Activated naive CD4-positive, alpha-beta T cell treated with anti-CD3 and anti-CD28 coated beads, Interleukin-2, amount 50 U/mL, for 72 hours (primary cell): ENCODE measurements at regions not wholly inside any gene's neighbourhood (a gene's known extent, or its start where the extent isn't known, plus 50 kb on each side); places are given as distances from the start of the nearest gene placed in this dataset.

ENCODE experiments used
- ATAC-seq, 2 donors: fragments of 150-1000 bp; cut with Tn5 transposase; 2 replicates each; pipeline ENCODE4 v1.10.0; 2021; ENCODE audit warnings: mild to moderate bottlenecking in 2 of 2, moderate library complexity in 2 of 2
- DNase-seq, 2 donors: peaks; one replicate each; pipeline ENCODE4 v3.0.0; 2021 to 2022; ENCODE audit warnings: low spot score in 2 of 2
- H3K27ac Mint-ChIP-seq, 2 donors: one replicate each; pipeline ENCODE4 v1.8.0; 2022; ENCODE audit warnings: mild to moderate bottlenecking in 2 of 2, mixed read lengths in 2 of 2
- H3K36me3 Mint-ChIP-seq, 2 donors: one replicate each; pipeline ENCODE4 v1.8.0; 2022; ENCODE audit warnings: mixed read lengths in 2 of 2
- H3K9me3 Mint-ChIP-seq, 2 donors: one replicate each; pipeline ENCODE4 v1.8.0; 2022; ENCODE audit warnings: mixed read lengths in 2 of 2

GRCh38 chr17:72358465-72358864 lies 237.6 kb downstream of the SOX9 start:
- peaks cover 0 to 5% of the 10 kb centered on the region in 2 donors for H3K9me3 Mint-ChIP-seq
- H3K36me3 Mint-ChIP-seq, result no peaks in the 10 kb centered on the region
- DNase-seq (no peak), ATAC-seq (no peak)
- no peak overlapping the region for H3K27ac Mint-ChIP-seq

GRCh38 chr17:72359274-72359673 lies 238.5 kb downstream of the SOX9 start:
- H3K9me3 Mint-ChIP-seq, result peaks cover 0 to 3% of the 10 kb centered on the region in 2 donors
- ATAC-seq (no peak), DNase-seq (no peak)
- no peak overlapping the region for H3K27ac Mint-ChIP-seq
- no peaks in the 10 kb centered on the region for H3K36me3 Mint-ChIP-seq

GRCh38 chr17:72359811-72360210 lies 239.0 kb downstream of the SOX9 start:
- no peaks in the 10 kb centered on the region for H3K36me3 Mint-ChIP-seq
- ATAC-seq (no peak), DNase-seq (no peak)
- peaks cover 0 to 3% of the 10 kb centered on the region in 2 donors for H3K9me3 Mint-ChIP-seq
- H3K27ac Mint-ChIP-seq, result no peak overlapping the region

DNA sequence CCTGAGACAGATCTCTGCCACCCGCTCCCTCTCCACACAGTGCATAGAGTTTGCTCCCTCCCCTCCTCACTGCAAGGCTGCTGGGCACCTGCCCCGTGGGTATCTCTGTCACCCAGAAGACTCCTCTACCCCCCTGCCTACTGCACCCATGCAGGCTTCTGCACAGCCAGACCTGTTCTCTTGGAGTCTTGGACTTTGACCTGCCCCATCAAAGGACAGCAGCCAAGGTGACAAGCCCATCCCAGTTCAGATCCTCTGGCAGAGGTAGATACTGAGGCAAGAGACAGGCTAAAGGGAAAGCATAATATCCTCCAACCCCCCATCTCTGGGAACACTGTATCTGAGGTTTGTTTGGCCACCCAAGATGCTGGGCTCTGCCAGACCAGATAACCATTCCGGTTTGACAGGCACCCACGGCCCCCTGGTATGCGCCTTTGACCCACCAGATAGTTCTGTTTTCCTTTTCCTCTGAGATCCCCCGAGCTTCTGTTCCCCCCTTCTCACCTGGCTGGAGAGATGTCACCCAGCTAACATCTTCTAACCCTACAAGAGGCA lies 239.6 kb downstream of the SOX9 start:
- Mint-ChIP-seq H3K9me3 (peaks cover 0 to 3% of the 10 kb centered on the region in 2 donors), H3K27ac (no peak overlapping the region), H3K36me3 (no peaks in the 10 kb centered on the region)
- DNase-seq, result no peak
- no peak for ATAC-seq

GRCh38 chr17:72361892-72362291 lies 241.1 kb downstream of the SOX9 start:
- no peaks in the 10 kb centered on the region for H3K36me3 Mint-ChIP-seq
- DNase-seq (no peak), ATAC-seq (no peak)
- H3K9me3 Mint-ChIP-seq, result peaks cover 0 to 3% of the 10 kb centered on the region in 2 donors
- no peak overlapping the region for H3K27ac Mint-ChIP-seq

DNA sequence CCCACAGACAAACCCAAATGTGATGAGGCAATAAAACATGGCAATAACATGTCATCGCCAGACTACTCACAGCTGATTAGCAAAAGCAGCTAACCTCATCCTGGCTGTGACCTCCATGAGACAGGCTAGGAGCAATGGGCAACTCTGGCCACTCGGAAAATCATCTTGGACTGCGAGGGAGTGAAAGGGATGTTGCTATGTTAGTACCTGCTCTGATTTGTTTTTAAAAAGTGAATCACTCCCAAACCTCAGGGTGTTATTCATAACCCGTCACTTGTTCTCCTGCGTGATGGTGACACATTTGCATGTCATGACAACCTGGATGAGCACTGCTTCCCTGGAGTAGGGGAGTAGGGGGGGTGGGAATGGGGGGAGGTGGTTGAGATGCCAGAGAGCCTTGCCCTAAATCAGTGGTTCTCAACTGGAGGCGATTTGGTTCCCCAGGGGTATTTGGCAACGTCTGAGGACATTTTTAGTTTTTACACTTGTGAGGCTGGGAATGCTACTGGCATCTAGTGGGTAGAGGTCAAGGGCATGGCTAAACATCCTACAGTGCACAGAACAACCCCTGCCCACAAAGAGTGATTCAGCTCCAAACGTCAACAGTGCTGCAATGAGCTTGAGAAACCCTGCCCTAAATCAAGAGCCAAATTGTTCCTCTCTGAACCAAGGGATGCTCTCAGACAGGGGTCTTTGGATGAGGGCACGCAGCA lies 241.7 kb downstream of the SOX9 start:
- DNase-seq, result no peak
- Mint-ChIP-seq H3K9me3 (peaks cover 0 to 3% of the 10 kb centered on the region in 2 donors), H3K36me3 (no peaks in the 10 kb centered on the region), H3K27ac (no peak overlapping the region)
- no peak for ATAC-seq

GRCh38 chr17:72363089-72363610 lies 242.3 kb downstream of the SOX9 start:
- ATAC-seq (no peak), DNase-seq (no peak)
- Mint-ChIP-seq H3K36me3 (no peaks in the 10 kb centered on the region), H3K9me3 (peaks cover 0 to 3% of the 10 kb centered on the region in 2 donors), H3K27ac (no peak overlapping the region)

GRCh38 chr17:72365857-72366414 lies 245.1 kb downstream of the SOX9 start:
- ATAC-seq (no peak), DNase-seq (no peak)
- H3K36me3 Mint-ChIP-seq, result no peaks in the 10 kb centered on the region
- H3K9me3 Mint-ChIP-seq, result peaks cover 0 to 3% of the 10 kb centered on the region in 2 donors
- no peak overlapping the region for H3K27ac Mint-ChIP-seq

GRCh38 chr17:72366626-72367025 lies 245.8 kb downstream of the SOX9 start:
- ATAC-seq (no peak), DNase-seq (no peak)
- no peaks in the 10 kb centered on the region for H3K36me3 Mint-ChIP-seq
- H3K27ac Mint-ChIP-seq, result no peak overlapping the region
- peaks cover 0 to 3% of the 10 kb centered on the region in 2 donors for H3K9me3 Mint-ChIP-seq

GRCh38 chr17:72368191-72368590 lies 247.4 kb downstream of the SOX9 start:
- DNase-seq, result no peak
- H3K36me3 Mint-ChIP-seq, result no peaks in the 10 kb centered on the region
- H3K27ac Mint-ChIP-seq, result no peak overlapping the region
- no peak for ATAC-seq
- no peaks in the 10 kb centered on the region for H3K9me3 Mint-ChIP-seq

DNA sequence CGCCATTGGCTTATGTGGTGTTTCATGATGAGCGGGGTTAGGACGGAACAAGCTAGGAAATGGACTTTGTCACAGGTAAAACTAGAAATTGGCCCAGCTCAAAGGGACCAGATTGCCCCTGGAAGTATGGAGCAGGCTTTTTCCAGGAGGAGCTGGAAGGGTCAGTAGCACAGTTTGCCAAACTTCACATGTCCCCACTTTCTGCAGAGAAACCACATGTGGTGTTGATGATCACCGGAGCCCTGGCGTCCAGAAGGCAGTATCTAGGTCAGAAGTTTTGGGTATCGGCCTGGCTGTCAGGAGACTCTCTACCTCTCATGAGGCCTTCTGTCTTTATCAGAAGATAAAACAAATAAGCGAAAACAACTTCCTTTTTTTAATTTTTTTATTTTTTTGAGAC lies 248.5 kb downstream of the SOX9 start:
- DNase-seq (no peak), ATAC-seq (no peak)
- H3K9me3 Mint-ChIP-seq, result no peaks in the 10 kb centered on the region
- H3K27ac Mint-ChIP-seq, result no peak overlapping the region
- H3K36me3 Mint-ChIP-seq, result no peaks in the 10 kb centered on the region

GRCh38 chr17:72370819-72371218 lies 250.0 kb downstream of the SOX9 start:
- DNase-seq, result no peak
- Mint-ChIP-seq H3K36me3 (no peaks in the 10 kb centered on the region), H3K9me3 (no peaks in the 10 kb centered on the region), H3K27ac (no peak overlapping the region)
- no peak for ATAC-seq

GRCh38 chr17:72372185-72372584 lies 251.4 kb downstream of the SOX9 start:
- ATAC-seq (no peak), DNase-seq (no peak)
- Mint-ChIP-seq H3K27ac (no peak overlapping the region), H3K9me3 (no peaks in the 10 kb centered on the region), H3K36me3 (no peaks in the 10 kb centered on the region)

DNA sequence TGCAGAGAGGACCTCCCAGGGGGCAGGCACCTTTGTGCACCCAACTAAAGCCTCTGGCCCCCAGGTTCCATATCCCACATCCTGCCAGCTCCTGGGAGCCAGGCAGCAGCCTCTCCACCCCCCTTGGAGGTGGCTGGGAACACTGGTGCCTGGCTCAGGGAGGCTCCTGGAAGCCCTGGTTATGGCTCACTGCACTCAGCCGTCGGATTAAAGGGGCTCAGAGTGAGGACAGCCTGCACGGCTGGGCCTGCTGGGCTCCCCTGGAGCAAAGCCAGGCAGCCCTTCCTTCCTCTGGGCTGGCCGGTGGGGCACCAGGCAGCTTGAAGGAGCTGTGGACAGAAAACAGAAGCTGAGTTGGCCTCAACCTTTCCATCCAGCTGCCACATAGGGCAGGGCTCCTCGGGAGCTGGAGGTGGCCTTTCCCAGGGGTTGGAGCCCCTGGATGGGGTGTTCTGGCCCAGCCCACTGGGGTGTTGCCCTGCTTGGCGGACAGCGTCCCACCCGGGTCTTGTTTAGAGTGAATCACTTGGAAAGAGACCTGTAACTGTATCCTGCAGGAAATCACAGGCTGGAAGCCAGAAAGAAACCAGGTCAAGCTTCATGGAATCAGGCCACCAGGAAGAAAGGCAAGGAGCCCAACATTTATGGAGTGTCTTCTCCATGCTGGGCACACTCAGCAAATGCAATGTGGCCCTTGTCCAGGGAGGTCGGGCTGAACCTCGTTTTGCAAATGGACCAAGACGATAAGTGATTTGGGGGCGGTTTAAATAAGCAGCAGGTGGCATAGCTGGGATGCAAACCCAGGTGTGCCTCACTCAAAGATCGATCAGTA lies 253.3 kb downstream of the SOX9 start:
- Mint-ChIP-seq H3K36me3 (no peaks in the 10 kb centered on the region), H3K9me3 (no peaks in the 10 kb centered on the region), H3K27ac (no peak overlapping the region)
- ATAC-seq (no peak), DNase-seq (no peak)

DNA sequence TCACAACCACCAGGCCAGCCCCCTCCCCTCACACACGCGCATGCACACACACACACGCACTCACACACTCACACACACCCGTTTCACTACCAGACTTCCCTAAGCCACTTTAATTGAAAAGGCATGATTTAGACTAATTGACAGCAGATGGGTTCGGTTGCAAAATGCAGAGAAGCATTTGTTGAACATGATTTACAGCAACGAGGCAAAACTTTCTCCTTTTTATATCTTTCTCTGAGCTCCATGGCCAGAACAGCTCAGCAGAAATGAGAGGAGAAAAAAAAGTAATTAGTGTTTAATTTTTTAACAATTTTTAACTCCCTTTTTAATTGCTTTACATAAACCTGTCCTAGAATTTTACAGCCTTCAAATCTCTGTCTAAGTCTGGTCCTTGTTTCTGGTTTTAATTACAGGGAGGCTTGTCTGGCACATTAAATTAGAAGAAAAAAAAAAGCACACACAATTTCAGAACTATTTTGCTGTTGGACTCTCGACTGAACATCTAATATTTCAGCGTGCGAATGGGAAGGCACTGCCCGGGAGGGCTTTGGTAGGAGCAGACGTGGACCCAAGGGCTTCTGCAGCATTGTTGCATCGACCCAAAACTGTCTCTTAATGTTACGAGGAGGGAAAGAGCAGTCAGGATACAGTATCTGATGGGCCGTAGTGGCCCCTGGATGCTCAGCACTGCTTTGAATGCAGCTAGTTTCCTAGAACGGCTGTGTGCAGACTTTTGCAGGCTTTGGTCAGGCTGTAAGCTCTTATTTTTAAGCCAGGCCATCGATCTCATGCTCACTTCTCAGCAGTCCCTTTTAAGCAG lies 255.9 kb downstream of the SOX9 start:
- H3K9me3 Mint-ChIP-seq, result no peaks in the 10 kb centered on the region
- H3K36me3 Mint-ChIP-seq, result no peaks in the 10 kb centered on the region
- ATAC-seq, result no peak
- DNase-seq, result no peak
- no peak overlapping the region for H3K27ac Mint-ChIP-seq
